BLaER1 (cell line): ENCODE measurements at regions not wholly inside any gene's neighbourhood (a gene's known extent, or its start where the extent isn't known, plus 50 kb on each side); places are given as distances from the start of the nearest gene placed in this dataset.

ENCODE experiments used
- H3K27ac ChIP-seq: shearing (Covaris generic); formaldehyde crosslinking; 2 replicates; pipeline ENCODE4 v1.8.1; 2022
- H3K27me3 ChIP-seq: shearing (Covaris generic); formaldehyde crosslinking; 2 replicates; pipeline ENCODE4 v1.8.1; 2022
- H3K36me3 ChIP-seq: shearing (Covaris generic); formaldehyde crosslinking; 2 replicates; pipeline ENCODE4 v1.8.1; 2022
- H3K4me1 ChIP-seq: shearing (Covaris generic); formaldehyde crosslinking; 2 replicates; pipeline ENCODE4 v1.8.1; 2022
- H3K4me2 ChIP-seq: shearing (Covaris generic); formaldehyde crosslinking; 2 replicates; pipeline ENCODE4 v1.8.1; 2022
- H3K4me3 ChIP-seq: shearing (Covaris generic); formaldehyde crosslinking; 2 replicates; pipeline ENCODE4 v1.8.1; 2022
- H3K9ac ChIP-seq: shearing (Covaris generic); formaldehyde crosslinking; 2 replicates; pipeline ENCODE4 v1.8.1; 2022
- H3K9me3 ChIP-seq: shearing (Covaris generic); formaldehyde crosslinking; 2 replicates; pipeline ENCODE4 v1.8.1; 2022
- H4K20me1 ChIP-seq: shearing (Covaris generic); formaldehyde crosslinking; 2 replicates; pipeline ENCODE4 v1.8.1; 2022
- Cebpa-rat ChIP-seq: shearing (Covaris generic); IDR thresholded peaks from 2 replicates; pipeline ENCODE4 v1.8.1; 2022

DNA sequence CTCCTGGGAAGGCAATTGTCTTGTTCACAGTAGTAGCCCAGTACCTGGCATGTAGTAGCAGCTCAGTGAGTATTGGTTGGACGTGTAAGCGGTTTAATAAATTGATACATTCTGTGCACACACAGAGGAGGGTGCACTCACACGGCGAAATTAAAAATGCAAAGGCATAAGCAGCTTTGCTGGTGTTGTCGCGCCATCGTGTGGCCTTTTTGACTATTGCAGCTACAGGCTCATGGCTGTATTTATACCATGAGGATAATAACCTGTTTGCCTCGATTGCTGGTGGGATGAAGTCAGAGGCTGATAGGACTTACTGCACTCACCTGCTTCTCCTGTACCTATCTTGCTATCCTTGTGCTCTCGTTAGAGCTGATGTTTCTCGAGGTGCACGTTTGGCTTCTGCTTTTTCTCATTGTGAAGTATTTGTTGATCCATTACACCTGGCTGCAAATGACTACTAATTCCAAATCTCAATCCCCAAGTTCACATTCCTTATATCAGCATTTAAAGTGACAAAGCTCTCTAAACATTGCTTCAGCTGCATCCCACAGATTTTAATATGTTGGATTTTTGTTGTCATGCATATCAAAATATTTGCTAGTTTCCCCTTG lies 61.5 kb downstream of the TBXT start:
- Histone ChIP-seq H3K4me3 (no peak overlapping the region), H3K4me1 (no peaks in the 10 kb centered on the region), H3K9me3 (peaks cover 18% of the 10 kb centered on the region), H3K27me3 (no peaks in the 10 kb centered on the region), H3K27ac (no peak overlapping the region), H4K20me1 (no peaks in the 10 kb centered on the region), H3K9ac (no peak overlapping the region), H3K36me3 (no peaks in the 10 kb centered on the region), H3K4me2 (no peak overlapping the region)
- no peak for TF ChIP-seq Cebpa-rat

DNA sequence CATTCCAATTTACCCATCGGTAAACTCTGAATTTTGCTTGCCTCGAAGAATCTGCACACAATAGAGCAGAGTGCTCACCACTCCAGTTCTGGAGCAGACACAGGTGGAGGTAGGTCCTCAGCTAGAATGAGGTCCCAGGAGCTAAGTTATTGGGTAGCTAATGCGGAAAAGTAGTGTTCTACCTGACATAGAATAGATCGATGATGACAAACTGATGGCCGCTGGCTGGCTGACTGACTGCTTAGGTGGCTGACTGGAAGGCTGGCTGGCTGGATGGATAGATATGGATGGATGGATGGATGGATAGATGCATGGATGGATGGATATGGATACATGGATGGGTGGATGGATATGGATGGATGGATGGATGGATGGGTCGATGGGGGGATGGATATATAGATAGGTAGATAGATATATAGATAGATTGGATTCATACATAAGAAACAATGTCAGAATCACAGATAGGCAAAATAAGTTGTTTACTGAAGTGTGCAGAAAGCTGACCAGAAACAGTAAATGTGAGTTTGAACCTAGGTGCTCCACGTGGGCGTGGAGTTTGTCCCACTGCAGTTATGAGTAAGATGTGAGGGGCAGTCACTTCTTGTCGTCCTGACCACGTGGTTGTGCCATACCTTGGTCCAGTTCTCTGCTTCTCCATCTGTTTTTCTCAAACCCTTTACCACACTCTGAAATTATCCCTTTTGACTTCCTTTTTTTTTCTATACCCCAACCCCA lies 62.1 kb downstream of the TBXT start:
- no peaks in the 10 kb centered on the region for H3K27me3 ChIP-seq
- H3K4me3 ChIP-seq = no peak overlapping the region
- H3K9ac ChIP-seq = no peak overlapping the region
- TF ChIP-seq Cebpa-rat = no peak
- H3K4me2 ChIP-seq = no peak overlapping the region
- H3K4me1 ChIP-seq = no peaks in the 10 kb centered on the region
- H3K9me3 ChIP-seq = peaks cover 25% of the 10 kb centered on the region
- no peak overlapping the region for H3K27ac ChIP-seq
- H4K20me1 ChIP-seq = no peaks in the 10 kb centered on the region
- no peaks in the 10 kb centered on the region for H3K36me3 ChIP-seq

DNA sequence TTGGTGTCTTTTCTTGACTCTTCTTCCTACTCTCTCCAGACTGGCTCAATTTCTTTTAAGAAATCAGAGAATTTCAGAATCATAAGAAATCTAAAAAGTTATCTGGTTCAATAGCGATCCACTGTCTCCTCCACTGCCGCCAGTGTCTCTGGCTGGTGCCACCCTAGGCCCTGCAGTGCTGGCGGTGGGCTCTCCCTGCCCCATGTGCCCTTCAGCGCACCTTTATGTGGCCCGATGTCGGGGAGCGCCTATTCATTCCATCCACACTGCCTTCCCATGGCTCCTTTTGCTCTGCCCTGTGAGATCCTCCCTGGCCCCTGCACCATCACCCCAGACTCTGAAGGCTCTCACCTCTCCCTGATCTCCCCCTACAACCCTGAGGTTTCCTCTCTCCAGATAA lies 62.8 kb downstream of the TBXT start:
- H3K27ac ChIP-seq = no peak overlapping the region
- H4K20me1 ChIP-seq = no peaks in the 10 kb centered on the region
- no peaks in the 10 kb centered on the region for H3K4me1 ChIP-seq
- H3K36me3 ChIP-seq = no peaks in the 10 kb centered on the region
- H3K9ac ChIP-seq = no peak overlapping the region
- no peak overlapping the region for H3K4me2 ChIP-seq
- H3K4me3 ChIP-seq = no peak overlapping the region
- no peaks in the 10 kb centered on the region for H3K27me3 ChIP-seq
- no peak for TF ChIP-seq Cebpa-rat
- H3K9me3 ChIP-seq = peaks cover 26% of the 10 kb centered on the region

DNA sequence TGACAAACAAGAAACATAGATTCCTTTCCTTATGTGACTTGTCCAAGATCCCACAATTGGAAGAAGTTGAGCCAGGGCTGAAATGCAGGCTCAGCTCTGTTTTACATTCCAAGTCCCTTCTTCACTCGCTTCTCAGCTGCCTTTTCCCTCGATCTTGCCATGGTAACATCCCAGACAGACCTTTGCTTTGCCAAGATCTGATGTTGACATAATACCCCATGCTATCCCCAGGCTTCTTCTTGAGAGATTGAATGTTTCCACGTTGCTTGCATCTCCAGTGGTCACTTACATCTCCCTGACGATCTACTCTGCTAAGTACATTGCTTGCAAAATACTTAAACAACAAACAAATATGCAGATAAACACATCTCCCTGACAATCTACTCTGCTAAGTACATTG lies 63.5 kb downstream of the TBXT start:
- no peak for TF ChIP-seq Cebpa-rat
- no peak overlapping the region for H3K4me2 ChIP-seq
- peaks cover 26% of the 10 kb centered on the region for H3K9me3 ChIP-seq
- H4K20me1 ChIP-seq = no peaks in the 10 kb centered on the region
- no peak overlapping the region for H3K9ac ChIP-seq
- no peaks in the 10 kb centered on the region for H3K36me3 ChIP-seq
- no peak overlapping the region for H3K4me3 ChIP-seq
- H3K4me1 ChIP-seq = no peaks in the 10 kb centered on the region
- no peak overlapping the region for H3K27ac ChIP-seq
- H3K27me3 ChIP-seq = no peaks in the 10 kb centered on the region

DNA sequence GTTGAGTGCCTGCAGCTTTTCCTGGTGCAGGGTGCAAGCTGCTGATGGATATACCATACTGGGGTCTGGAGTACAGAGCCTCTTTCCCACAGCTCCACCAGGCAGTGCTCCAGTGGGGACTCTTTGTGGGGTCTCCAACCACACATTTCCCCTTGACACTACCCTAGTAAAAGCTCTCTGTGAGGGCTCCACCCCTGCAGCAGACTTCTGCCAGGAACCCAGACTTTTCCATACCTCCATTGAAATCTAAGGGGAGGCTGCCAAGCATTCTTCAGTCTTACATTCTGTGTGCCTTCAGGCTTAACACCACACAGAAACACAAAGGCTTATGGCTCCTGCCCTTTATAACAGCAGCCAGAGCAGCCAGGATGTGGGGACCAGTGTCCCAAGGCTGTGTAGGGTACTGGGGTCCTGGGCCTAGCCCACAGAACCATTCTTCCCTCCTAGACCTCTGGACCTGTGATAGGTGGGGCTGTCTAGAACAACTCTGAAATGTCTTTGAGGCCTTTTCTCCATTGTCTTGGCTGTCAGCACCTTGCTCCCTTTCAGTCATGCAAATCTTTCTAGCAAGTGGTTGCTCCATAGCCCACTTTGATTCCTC lies 65.7 kb downstream of the TBXT start:
- Histone ChIP-seq H3K4me3 (no peak overlapping the region; the same call in 1 of the 2 replicates), H3K36me3 (no peaks in the 10 kb centered on the region), H3K27ac (no peak overlapping the region), H4K20me1 (no peaks in the 10 kb centered on the region), H3K4me1 (no peaks in the 10 kb centered on the region), H3K27me3 (no peaks in the 10 kb centered on the region), H3K9ac (no peak overlapping the region), H3K4me2 (no peak overlapping the region), H3K9me3 (peaks cover 38% of the 10 kb centered on the region)
- no peak for TF ChIP-seq Cebpa-rat

DNA sequence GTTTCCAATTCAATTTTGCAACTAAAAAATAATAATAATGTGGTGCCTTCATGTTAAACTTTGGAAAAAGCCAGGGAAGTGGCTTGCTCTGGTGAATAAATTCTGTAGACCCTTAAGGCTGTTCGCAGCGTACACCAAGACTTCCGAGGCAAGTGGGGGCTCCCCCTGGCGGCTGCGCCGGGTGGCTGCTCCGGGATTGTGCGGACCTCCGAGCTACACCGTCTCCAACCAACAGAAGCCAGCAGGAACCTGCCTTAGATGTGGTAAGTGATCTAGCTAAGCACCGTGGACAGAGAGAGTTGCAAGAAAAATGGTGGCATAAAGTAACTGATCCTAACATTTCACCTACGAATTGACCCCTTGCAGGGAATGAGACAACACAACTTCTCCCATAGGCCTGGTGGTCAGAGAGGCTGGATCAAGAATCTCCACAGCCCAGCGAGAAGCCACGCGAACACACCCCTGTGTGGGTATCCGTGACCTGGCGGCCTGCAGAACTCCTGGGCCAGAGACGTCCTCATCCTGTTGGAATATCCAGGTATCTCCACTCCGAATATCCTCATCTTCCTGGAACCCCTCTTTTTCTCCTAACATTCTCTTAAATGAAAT lies 69.6 kb downstream of the TBXT start:
- Histone ChIP-seq H3K4me3 (no peak overlapping the region), H3K9ac (no peak overlapping the region), H3K36me3 (no peaks in the 10 kb centered on the region), H3K4me1 (no peaks in the 10 kb centered on the region), H4K20me1 (no peaks in the 10 kb centered on the region), H3K4me2 (no peak overlapping the region), H3K27ac (no peak overlapping the region), H3K9me3 (peaks cover 42% of the 10 kb centered on the region), H3K27me3 (no peaks in the 10 kb centered on the region)
- no peak for TF ChIP-seq Cebpa-rat

DNA sequence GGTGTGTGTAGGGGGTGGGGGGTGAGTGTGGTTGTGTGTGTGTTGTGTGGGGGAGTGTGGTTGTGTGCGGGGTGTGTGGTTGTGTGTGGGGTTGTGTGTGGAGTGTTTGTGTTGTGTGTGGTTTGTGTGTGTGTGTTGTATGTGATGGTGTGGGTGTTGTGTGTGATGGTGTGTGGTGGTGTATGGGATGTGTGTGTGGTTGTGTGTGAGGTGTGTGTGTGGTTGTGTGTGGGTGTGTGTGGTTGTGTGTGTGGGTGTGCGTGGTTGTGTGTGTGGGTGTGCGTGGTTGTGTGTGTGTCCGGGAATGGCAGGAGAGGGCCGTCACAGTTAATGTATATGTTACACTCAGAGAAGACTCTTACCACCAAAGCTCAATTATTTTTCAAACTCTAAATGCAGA lies 79.8 kb downstream of the TBXT start:
- TF ChIP-seq Cebpa-rat = no peak
- no peaks in the 10 kb centered on the region for H3K36me3 ChIP-seq
- no peak overlapping the region for H3K4me3 ChIP-seq
- no peaks in the 10 kb centered on the region for H3K27me3 ChIP-seq
- no peak overlapping the region for H3K27ac ChIP-seq
- no peaks in the 10 kb centered on the region for H4K20me1 ChIP-seq
- no peak overlapping the region for H3K4me2 ChIP-seq
- H3K9ac ChIP-seq = no peak overlapping the region
- no peaks in the 10 kb centered on the region for H3K9me3 ChIP-seq
- no peaks in the 10 kb centered on the region for H3K4me1 ChIP-seq

DNA sequence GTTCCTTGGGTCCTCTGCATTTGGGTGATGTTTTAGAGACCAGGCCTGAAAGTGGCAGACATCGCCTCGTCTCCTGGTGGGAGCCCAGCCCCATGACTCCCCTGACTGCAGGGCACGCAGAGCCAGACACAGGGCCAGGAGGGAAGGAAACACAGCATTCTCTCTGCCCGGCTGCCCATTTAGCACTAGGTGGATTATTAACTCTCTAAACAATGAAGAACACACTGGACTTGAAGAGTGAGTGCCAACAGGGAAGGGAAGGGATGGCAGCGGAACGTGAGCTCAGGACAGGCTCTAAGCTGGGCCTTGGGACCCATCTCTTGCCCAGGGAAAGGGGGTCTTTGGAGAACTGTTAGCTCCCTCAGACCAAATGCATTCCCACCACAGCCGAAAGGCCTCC lies 80.4 kb downstream of the TBXT start:
- Histone ChIP-seq H3K27me3 (no peaks in the 10 kb centered on the region), H3K4me2 (no peak overlapping the region), H3K9me3 (no peaks in the 10 kb centered on the region), H3K9ac (no peak overlapping the region), H3K36me3 (no peaks in the 10 kb centered on the region), H4K20me1 (no peaks in the 10 kb centered on the region), H3K27ac (no peak overlapping the region), H3K4me1 (no peaks in the 10 kb centered on the region), H3K4me3 (no peak overlapping the region)
- TF ChIP-seq Cebpa-rat = no peak

DNA sequence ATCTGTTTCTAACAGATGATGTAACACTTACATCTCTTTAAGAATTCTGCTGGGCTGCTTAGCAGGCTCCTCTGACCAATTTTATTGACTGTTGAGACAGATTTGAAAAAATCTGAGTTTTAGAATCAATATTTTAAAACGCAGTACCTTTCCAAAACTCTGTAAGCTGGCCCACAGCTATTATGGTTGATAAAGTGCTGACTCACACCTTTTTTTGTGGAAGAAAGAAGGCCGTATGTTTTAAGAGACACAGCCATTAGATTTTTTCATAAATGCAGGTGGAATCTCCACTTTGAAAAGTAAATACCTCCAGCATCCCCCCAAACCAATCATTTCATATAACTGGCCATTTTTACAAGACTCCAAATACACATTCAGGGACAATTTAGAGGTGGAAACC lies 82.2 kb downstream of the TBXT start:
- Histone ChIP-seq H3K9ac (no peak overlapping the region), H3K4me1 (no peaks in the 10 kb centered on the region), H3K4me2 (no peak overlapping the region), H3K4me3 (no peak overlapping the region), H4K20me1 (no peaks in the 10 kb centered on the region), H3K27ac (no peak overlapping the region), H3K36me3 (no peaks in the 10 kb centered on the region), H3K27me3 (no peaks in the 10 kb centered on the region), H3K9me3 (no peaks in the 10 kb centered on the region)
- no peak for TF ChIP-seq Cebpa-rat

DNA sequence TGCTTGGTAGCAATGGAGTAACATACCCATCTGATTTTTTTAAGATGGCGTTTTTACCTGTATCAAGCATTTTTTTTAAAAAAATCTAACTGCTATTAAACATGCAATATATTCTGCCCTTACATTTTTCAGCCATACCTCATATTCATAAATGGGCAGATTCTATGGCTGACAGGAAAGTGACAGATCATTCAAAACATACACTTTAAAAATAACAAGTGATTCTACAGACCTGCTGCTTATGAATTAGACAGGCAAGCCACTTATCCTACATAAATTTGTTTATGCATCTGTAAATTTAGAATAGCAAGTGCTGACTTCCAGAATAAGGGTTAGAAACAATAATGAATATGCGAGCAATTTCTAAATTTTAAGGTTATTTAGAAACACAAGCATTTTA lies 82.7 kb downstream of the TBXT start:
- no peak for TF ChIP-seq Cebpa-rat
- Histone ChIP-seq H4K20me1 (no peaks in the 10 kb centered on the region), H3K4me2 (no peak overlapping the region), H3K9ac (no peak overlapping the region), H3K9me3 (no peaks in the 10 kb centered on the region), H3K4me3 (no peak overlapping the region), H3K27me3 (no peaks in the 10 kb centered on the region), H3K27ac (no peak overlapping the region), H3K4me1 (no peaks in the 10 kb centered on the region), H3K36me3 (no peaks in the 10 kb centered on the region)
